ENCODE measurements at regions not wholly inside any gene's neighbourhood (a gene's known extent, or its start where the extent isn't known, plus 50 kb on each side); places are given as distances from the start of the nearest gene placed in this dataset.

DNA sequence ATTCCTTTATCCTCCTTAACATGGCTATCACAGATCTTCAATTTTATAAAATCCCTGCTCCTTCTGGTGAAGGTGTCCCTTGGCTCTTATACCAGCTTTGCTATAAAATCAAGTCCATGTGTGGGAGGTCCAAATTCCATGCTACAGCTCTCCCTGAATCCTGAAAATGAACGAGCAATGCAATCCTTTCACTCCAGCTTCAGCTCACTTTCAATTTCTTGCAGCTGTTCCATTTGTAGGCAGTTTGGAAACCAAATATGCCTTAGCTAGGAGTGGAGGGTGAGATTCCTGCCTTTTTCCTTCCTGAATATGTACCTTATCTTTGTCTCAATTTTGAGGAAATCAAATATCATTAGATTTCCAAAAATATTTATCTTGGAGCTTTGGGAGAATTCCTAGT lies 402.6 kb downstream of the TTLL7 start:
- Mint-ChIP-seq H3K4me1 (peaks cover 15 to 29% (median 17%) of the 10 kb centered on the region in 3 donors), H3K9me3 (peaks cover 7 to 20% (median 9%) of the 10 kb centered on the region in 3 donors), H3K36me3 (peaks cover 2% of the 10 kb centered on the region), H3K27ac (no peak overlapping the region), H3K4me3 (no peak overlapping the region), H3K27me3 (no peaks in the 10 kb centered on the region)
- H3K36me3 ChIP-seq (ENCODE audit: control insufficient read depth in 2 of 2, extremely low read depth in 1 of 2, insufficient read depth in 1 of 2, low read length in 1 of 2): no peaks in the 10 kb centered on the region
- POLR2A ChIA-PET: no interaction called here
- no peak for DNase-seq
- no peaks in the 10 kb centered on the region for H3K27me3 ChIP-seq (replicated peaks in 1 of 2; ENCODE audit: control insufficient read depth in 2 of 2, extremely low read depth in 1 of 2, insufficient read depth in 2 of 2, low read length in 1 of 2)
- ATAC-seq (replicated peaks in 1 of 4): no peak
- H3K9me3 ChIP-seq: no peaks in the 10 kb centered on the region
- no peak overlapping the region for H3K4me3 ChIP-seq (ENCODE audit: control insufficient read depth in 1 of 2, extremely low read depth in 1 of 2, low read length in 1 of 2)
- no peak overlapping the region for H3K27ac ChIP-seq (ENCODE audit: low read length)
- CTCF ChIA-PET: no interaction called here
- WGBS (ENCODE audit: insufficient coverage): no CpG with 5 or more reads among the region's 1 CpG
- peaks cover 0 to 3% of the 10 kb centered on the region in 2 experiments for H3K4me1 ChIP-seq (ENCODE audit: control insufficient read depth in 1 of 2, extremely low read depth in 1 of 2, insufficient read depth in 2 of 2, low read length in 2 of 2)

DNA sequence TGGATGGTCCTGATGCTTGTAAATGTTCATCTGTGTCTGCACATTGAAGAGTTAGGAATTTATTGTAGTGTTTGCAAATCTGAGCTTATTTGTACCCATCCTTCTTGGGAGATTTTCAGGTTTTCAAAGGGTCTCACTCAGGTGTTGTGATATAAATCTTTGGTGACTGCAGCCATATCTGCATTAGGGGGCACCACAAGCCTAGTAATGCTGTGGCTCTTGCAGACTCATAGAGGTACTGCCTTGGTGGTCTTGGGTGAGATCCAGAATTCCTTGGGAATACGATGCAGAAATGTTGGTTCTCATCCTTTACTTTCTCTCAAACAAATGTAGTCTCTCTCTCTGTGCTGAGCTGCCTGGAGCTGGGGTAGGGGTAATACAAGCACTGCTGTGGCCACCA lies 405.9 kb downstream of the TTLL7 start:
- Mint-ChIP-seq H3K27ac (no peak overlapping the region), H3K4me3 (no peak overlapping the region), H3K9me3 (peaks cover 0 to 25% (median 0%) of the 10 kb centered on the region in 3 donors), H3K36me3 (no peaks in the 10 kb centered on the region), H3K27me3 (no peaks in the 10 kb centered on the region), H3K4me1 (peaks cover 13 to 18% (median 18%) of the 10 kb centered on the region in 3 donors)
- Histone ChIP-seq H3K27ac (ENCODE audit: low read length) (no peak overlapping the region), H3K36me3 (ENCODE audit: control insufficient read depth in 2 of 2, extremely low read depth in 1 of 2, insufficient read depth in 1 of 2, low read length in 1 of 2) (no peaks in the 10 kb centered on the region), H3K9me3 (no peaks in the 10 kb centered on the region), H3K4me1 (ENCODE audit: control insufficient read depth in 1 of 2, extremely low read depth in 1 of 2, insufficient read depth in 2 of 2, low read length in 2 of 2) (peaks cover 0 to 3% of the 10 kb centered on the region in 2 experiments), H3K4me3 (ENCODE audit: control insufficient read depth in 1 of 2, extremely low read depth in 1 of 2, low read length in 1 of 2) (no peak overlapping the region), H3K27me3 (replicated peaks in 1 of 2; ENCODE audit: control insufficient read depth in 2 of 2, extremely low read depth in 1 of 2, insufficient read depth in 2 of 2, low read length in 1 of 2) (no peaks in the 10 kb centered on the region)
- no peak for DNase-seq
- no CpG with 5 or more reads among the region's 1 CpG for WGBS (ENCODE audit: insufficient coverage)
- CTCF ChIA-PET: no interaction called here
- no peak for ATAC-seq (replicated peaks in 1 of 4)
- POLR2A ChIA-PET: no interaction called here

DNA sequence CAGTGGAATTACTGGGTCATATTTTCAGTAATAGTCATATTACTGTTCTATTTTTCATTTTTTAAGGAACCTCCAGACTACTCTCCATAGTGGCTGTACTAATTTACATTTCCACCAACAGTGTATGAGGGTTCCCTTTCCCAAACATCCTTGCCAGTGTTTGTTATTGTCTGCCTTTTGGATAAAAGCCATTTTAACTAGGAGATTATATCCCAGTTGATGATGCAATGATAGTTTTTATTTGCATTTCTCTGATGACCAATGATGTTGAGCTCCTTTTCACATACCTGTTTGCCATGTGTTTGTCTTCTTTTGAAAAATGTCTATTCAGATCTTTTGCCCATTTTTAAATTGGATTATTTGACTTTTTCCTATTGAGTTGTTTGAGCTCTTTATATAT lies 410.8 kb downstream of the TTLL7 start:
- H3K4me3 Mint-ChIP-seq: no peak overlapping the region
- CTCF ChIA-PET: interaction anchor here in 1 of 2 donors (0.6 kb wide), 1 partner anchor 1241 kb away, joined by 6 read pairs; no protein-coding TSS in a partner anchor

DNA sequence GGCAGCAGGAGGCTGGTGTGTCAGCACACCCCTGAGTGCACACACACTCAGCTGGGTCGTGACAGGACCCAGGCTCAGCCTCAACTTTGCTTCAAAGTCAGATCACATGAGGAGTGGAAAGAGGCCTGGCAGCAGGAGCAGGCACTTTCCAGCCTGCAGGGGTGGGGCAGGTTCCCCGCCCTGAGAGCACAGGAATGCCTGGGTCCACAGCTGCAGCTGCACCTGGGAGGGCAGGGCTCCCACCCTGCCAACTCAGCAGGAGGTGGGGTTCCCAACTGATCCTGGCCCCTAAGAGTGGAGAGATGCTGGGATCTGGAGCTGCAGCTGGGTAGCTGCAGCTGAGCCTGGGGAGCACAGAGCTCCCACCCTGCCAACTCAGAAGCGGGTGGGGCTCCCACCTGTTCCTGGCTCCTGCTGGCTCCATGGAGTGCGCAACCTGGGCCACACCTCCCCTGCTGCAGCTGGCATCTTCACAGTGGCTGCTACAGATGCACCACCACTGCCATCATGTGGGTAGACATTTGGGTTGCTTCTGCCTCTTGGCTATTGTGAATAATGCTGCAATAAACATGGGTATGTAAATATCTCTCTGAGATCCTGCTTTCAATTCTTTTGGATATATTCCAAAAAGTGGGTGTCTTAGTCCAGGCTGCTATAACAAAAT lies 415.4 kb downstream of the TTLL7 start:
- peaks cover 0 to 7% of the 10 kb centered on the region in 2 experiments for H3K4me1 ChIP-seq (ENCODE audit: control insufficient read depth in 1 of 2, extremely low read depth in 1 of 2, insufficient read depth in 2 of 2, low read length in 2 of 2)
- no peak overlapping the region for H3K4me3 Mint-ChIP-seq
- H3K36me3 Mint-ChIP-seq: peaks cover 2% of the 10 kb centered on the region
- no peak overlapping the region for H3K27ac ChIP-seq (ENCODE audit: low read length)
- DNase-seq (peak in 15 of 35 experiments; percentile 4 to 51 (median 13)), ATAC-seq (replicated peaks in 1 of 4) (peak in 3 of 4 experiments; percentile 53 to 85 (median 73))
- no peaks in the 10 kb centered on the region for H3K27me3 Mint-ChIP-seq
- POLR2A ChIA-PET: no interaction called here
- no peak overlapping the region for H3K27ac Mint-ChIP-seq
- no peaks in the 10 kb centered on the region for H3K9me3 ChIP-seq
- CTCF ChIA-PET: no interaction called here
- no peak overlapping the region for H3K4me3 ChIP-seq (ENCODE audit: control insufficient read depth in 1 of 2, extremely low read depth in 1 of 2, low read length in 1 of 2)
- H3K9me3 Mint-ChIP-seq: peaks cover 0 to 13% (median 2%) of the 10 kb centered on the region in 3 donors
- peaks cover 6 to 19% (median 9%) of the 10 kb centered on the region in 3 donors for H3K4me1 Mint-ChIP-seq
- H3K36me3 ChIP-seq (ENCODE audit: control insufficient read depth in 2 of 2, extremely low read depth in 1 of 2, insufficient read depth in 1 of 2, low read length in 1 of 2): no peaks in the 10 kb centered on the region
- H3K27me3 ChIP-seq (replicated peaks in 1 of 2; ENCODE audit: control insufficient read depth in 2 of 2, extremely low read depth in 1 of 2, insufficient read depth in 2 of 2, low read length in 1 of 2): no peaks in the 10 kb centered on the region
- 67% methylated on average over 4 of the region's 4 CpGs for WGBS (ENCODE audit: insufficient coverage)

More for the DNA sequence above, 410.8 kb downstream of the TTLL7 start:
- H3K4me3 ChIP-seq (ENCODE audit: control insufficient read depth in 1 of 2, extremely low read depth in 1 of 2, low read length in 1 of 2): no peak overlapping the region
- no peaks in the 10 kb centered on the region for H3K27me3 ChIP-seq (replicated peaks in 1 of 2; ENCODE audit: control insufficient read depth in 2 of 2, extremely low read depth in 1 of 2, insufficient read depth in 2 of 2, low read length in 1 of 2)
- H3K36me3 ChIP-seq (ENCODE audit: control insufficient read depth in 2 of 2, extremely low read depth in 1 of 2, insufficient read depth in 1 of 2, low read length in 1 of 2): no peaks in the 10 kb centered on the region
- H3K36me3 Mint-ChIP-seq: no peaks in the 10 kb centered on the region
- POLR2A ChIA-PET: no interaction called here
- ATAC-seq (replicated peaks in 1 of 4) (no peak), DNase-seq (no peak)
- H3K4me1 Mint-ChIP-seq: peaks cover 20 to 26% (median 24%) of the 10 kb centered on the region in 3 donors
- H3K27me3 Mint-ChIP-seq: no peaks in the 10 kb centered on the region
- no peak overlapping the region for H3K27ac Mint-ChIP-seq
- no peak overlapping the region for H3K27ac ChIP-seq (ENCODE audit: low read length)
- H3K9me3 Mint-ChIP-seq: peaks cover 0 to 22% (median 2%) of the 10 kb centered on the region in 3 donors
- peaks cover 3 to 6% of the 10 kb centered on the region in 2 experiments for H3K4me1 ChIP-seq (ENCODE audit: control insufficient read depth in 1 of 2, extremely low read depth in 1 of 2, insufficient read depth in 2 of 2, low read length in 2 of 2)
- H3K9me3 ChIP-seq: no peaks in the 10 kb centered on the region

DNA sequence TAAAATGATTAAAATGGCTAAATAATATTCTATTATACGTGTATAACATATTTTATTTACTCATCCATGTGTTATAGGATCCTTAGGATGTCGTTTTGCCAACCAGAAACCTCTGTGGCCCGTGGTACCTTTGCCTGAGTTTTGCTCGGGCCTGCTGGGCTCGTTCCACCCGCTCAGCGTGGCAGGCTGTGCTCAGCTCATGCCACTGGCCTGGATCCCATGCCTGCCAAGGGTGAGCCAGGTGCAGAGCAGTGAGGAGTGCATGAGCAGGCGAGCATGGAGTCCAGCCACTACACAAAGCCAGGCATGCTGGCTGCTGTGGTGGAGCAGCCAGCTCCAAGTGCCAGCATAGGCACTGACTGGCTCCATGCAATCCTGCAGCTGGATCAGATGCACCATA lies 417.2 kb downstream of the TTLL7 start:
- peaks cover 2% of the 10 kb centered on the region for H3K36me3 Mint-ChIP-seq
- H3K27me3 Mint-ChIP-seq: no peaks in the 10 kb centered on the region
- peaks cover 6 to 19% (median 9%) of the 10 kb centered on the region in 3 donors for H3K4me1 Mint-ChIP-seq
- H3K27me3 ChIP-seq (replicated peaks in 1 of 2; ENCODE audit: control insufficient read depth in 2 of 2, extremely low read depth in 1 of 2, insufficient read depth in 2 of 2, low read length in 1 of 2): no peaks in the 10 kb centered on the region
- peaks cover 0 to 7% of the 10 kb centered on the region in 2 experiments for H3K4me1 ChIP-seq (ENCODE audit: control insufficient read depth in 1 of 2, extremely low read depth in 1 of 2, insufficient read depth in 2 of 2, low read length in 2 of 2)
- H3K36me3 ChIP-seq (ENCODE audit: control insufficient read depth in 2 of 2, extremely low read depth in 1 of 2, insufficient read depth in 1 of 2, low read length in 1 of 2): no peaks in the 10 kb centered on the region
- 81% methylated on average over 7 of the region's 8 CpGs for WGBS (ENCODE audit: insufficient coverage)
- no peak overlapping the region for H3K4me3 Mint-ChIP-seq
- DNase-seq (no peak), ATAC-seq (replicated peaks in 1 of 4) (no peak)
- CTCF ChIA-PET: no interaction called here
- H3K27ac ChIP-seq (ENCODE audit: low read length): no peak overlapping the region
- peaks cover 0 to 9% (median 2%) of the 10 kb centered on the region in 3 donors for H3K9me3 Mint-ChIP-seq
- no peak overlapping the region for H3K27ac Mint-ChIP-seq
- no peak overlapping the region for H3K4me3 ChIP-seq (ENCODE audit: control insufficient read depth in 1 of 2, extremely low read depth in 1 of 2, low read length in 1 of 2)
- H3K9me3 ChIP-seq: no peaks in the 10 kb centered on the region
- POLR2A ChIA-PET: no interaction called here

DNA sequence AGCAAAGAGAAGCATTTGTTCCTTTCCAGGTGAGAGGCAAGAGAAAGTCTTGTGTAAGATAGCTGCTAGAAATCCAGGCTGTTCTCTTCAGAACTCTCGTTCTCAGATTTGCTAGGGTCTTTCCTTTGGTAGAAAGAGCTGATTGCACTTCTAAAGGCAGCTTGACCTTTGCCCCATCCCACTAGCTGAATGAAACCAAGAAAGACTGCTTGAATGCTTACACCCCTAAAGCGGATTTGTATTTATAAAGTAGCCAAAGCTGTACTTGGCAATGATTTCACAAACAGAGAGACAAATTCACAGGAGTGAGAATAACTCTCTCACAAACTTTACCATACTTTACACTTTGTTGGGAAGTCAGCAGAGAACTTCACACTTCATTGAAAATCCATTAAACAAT lies 424.1 kb downstream of the TTLL7 start:
- ChIA-PET POLR2A (interaction anchor here in 1 of 2 donors (0.6 kb wide), 1 partner anchor 1983 kb away, joined by 6 read pairs; no protein-coding TSS in a partner anchor), CTCF (no interaction called here)

More for the DNA sequence above, 424.1 kb downstream of the TTLL7 start:
- H3K4me1 Mint-ChIP-seq: peaks cover 0 to 2% (median 0%) of the 10 kb centered on the region in 3 donors
- DNase-seq (no peak), ATAC-seq (replicated peaks in 1 of 4) (no peak)
- H3K27ac Mint-ChIP-seq: no peak overlapping the region
- H3K36me3 Mint-ChIP-seq: no peaks in the 10 kb centered on the region
- Histone ChIP-seq H3K4me1 (ENCODE audit: control insufficient read depth in 1 of 2, extremely low read depth in 1 of 2, insufficient read depth in 2 of 2, low read length in 2 of 2) (no peaks in the 10 kb centered on the region), H3K27ac (ENCODE audit: low read length) (no peak overlapping the region), H3K9me3 (no peaks in the 10 kb centered on the region), H3K27me3 (replicated peaks in 1 of 2; ENCODE audit: control insufficient read depth in 2 of 2, extremely low read depth in 1 of 2, insufficient read depth in 2 of 2, low read length in 1 of 2) (no peaks in the 10 kb centered on the region), H3K4me3 (ENCODE audit: control insufficient read depth in 1 of 2, extremely low read depth in 1 of 2, low read length in 1 of 2) (no peak overlapping the region), H3K36me3 (ENCODE audit: control insufficient read depth in 2 of 2, extremely low read depth in 1 of 2, insufficient read depth in 1 of 2, low read length in 1 of 2) (no peaks in the 10 kb centered on the region)
- no peaks in the 10 kb centered on the region for H3K9me3 Mint-ChIP-seq
- no peaks in the 10 kb centered on the region for H3K27me3 Mint-ChIP-seq
- WGBS (ENCODE audit: insufficient coverage): no CpG with 5 or more reads among the region's 2 CpGs
- no peak overlapping the region for H3K4me3 Mint-ChIP-seq

Measured in T-cell (primary cell).